HG02981 (cell line): ENCODE measurements at regions not wholly inside any gene's neighbourhood (a gene's known extent, or its start where the extent isn't known, plus 50 kb on each side); places are given as distances from the start of the nearest gene placed in this dataset.
"Not testable (repeated sequence)": the region's sequence is repeated elsewhere in the genome, so short reads cannot be mapped to it uniquely, and the experiment has no call there.

Experiments
- ATAC-seq: cut with Tn5 transposase; IDR thresholded peaks from one replicate; pipeline ENCODE4 v1.9.1; 2021; ENCODE audit warnings: mild to moderate bottlenecking, moderate library complexity; ENCODE audit not compliant: unreplicated experiment

- no peak for ATAC-seq
Observed at GRCh38 chr3:80384811-80385210, 617.0 kb upstream of the ROBO1 start.

- no peak for ATAC-seq
Observed at GRCh38 chr3:80374423-80374822, 606.6 kb upstream of the ROBO1 start.

- ATAC-seq = no peak
Observed at GRCh38 chr3:80368616-80369015, 600.8 kb upstream of the ROBO1 start.

GRCh38 chr3:80366808-80367548 is 599.2 kb upstream of the ROBO1 start:
- no peak for ATAC-seq

- ATAC-seq = no peak
Observed at GRCh38 chr3:80357761-80358160, 590.0 kb upstream of the ROBO1 start.

GRCh38 chr3:80355144-80355543 is 587.3 kb upstream of the ROBO1 start:
- no peak for ATAC-seq

- ATAC-seq = no peak
Observed at GRCh38 chr3:80351201-80351600, 583.4 kb upstream of the ROBO1 start.

- ATAC-seq = no peak
Observed at GRCh38 chr3:80350771-80351170, 583.0 kb upstream of the ROBO1 start.

GRCh38 chr3:80338366-80338765 is 570.6 kb upstream of the ROBO1 start:
- no peak for ATAC-seq

GRCh38 chr3:80334534-80334933 is 566.7 kb upstream of the ROBO1 start:
- no peak for ATAC-seq

GRCh38 chr3:80331494-80332170 is 563.8 kb upstream of the ROBO1 start:
- no peak for ATAC-seq

GRCh38 chr3:80314541-80314940 is 546.7 kb upstream of the ROBO1 start:
- not testable (repeated sequence) for ATAC-seq

- no peak for ATAC-seq
Observed at GRCh38 chr3:80308637-80309036, 540.8 kb upstream of the ROBO1 start.

GRCh38 chr3:80307844-80308243 is 540.0 kb upstream of the ROBO1 start:
- ATAC-seq = no peak

GRCh38 chr3:80297720-80298119 is 529.9 kb upstream of the ROBO1 start:
- ATAC-seq = no peak

- ATAC-seq = no peak
Observed at GRCh38 chr3:80285388-80285787, 517.6 kb upstream of the ROBO1 start.

- no peak for ATAC-seq
Observed at GRCh38 chr3:80283783-80284182, 516.0 kb upstream of the ROBO1 start.

- ATAC-seq = no peak
Observed at GRCh38 chr3:80278056-80278455, 510.3 kb upstream of the ROBO1 start.

GRCh38 chr3:80275120-80275519 is 507.3 kb upstream of the ROBO1 start:
- ATAC-seq = no peak

GRCh38 chr3:80263260-80263659 is 495.5 kb upstream of the ROBO1 start:
- ATAC-seq = no peak

GRCh38 chr3:80261082-80261481 is 493.3 kb upstream of the ROBO1 start:
- no peak for ATAC-seq

GRCh38 chr3:80259736-80260135 is 491.9 kb upstream of the ROBO1 start:
- no peak for ATAC-seq

GRCh38 chr3:80252113-80252512 is 484.3 kb upstream of the ROBO1 start:
- no peak for ATAC-seq
